HG02763 (cell line): ENCODE measurements at regions not wholly inside any gene's neighbourhood (a gene's known extent, or its start where the extent isn't known, plus 50 kb on each side); places are given as distances from the start of the nearest gene placed in this dataset.

Experiments used
- ATAC-seq: cut with Tn5 transposase; IDR thresholded peaks from one replicate; pipeline ENCODE4 v1.9.1; 2021; ENCODE audit warnings: mild to moderate bottlenecking, moderate library complexity; ENCODE audit not compliant: unreplicated experiment

DNA sequence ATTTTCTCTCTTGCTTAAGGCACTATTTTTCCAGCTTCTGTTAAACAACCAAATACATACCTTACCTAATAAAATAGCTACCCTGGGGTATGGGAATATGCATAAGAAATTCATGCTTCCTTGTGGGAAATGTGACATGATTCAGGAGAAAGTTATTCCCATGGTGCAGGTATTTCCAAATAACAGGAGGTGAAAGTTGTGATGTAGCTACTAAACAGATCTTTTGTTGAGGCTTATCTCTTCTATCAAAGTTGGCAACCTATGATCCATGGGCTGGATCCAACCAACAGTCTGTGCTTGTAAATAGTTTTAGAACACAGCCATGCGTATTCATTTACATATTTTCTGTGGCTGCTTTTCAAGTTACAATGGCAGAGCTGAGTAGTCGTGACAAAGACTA, 177.8 kb upstream of the NBEA start:
- no peak for ATAC-seq

DNA sequence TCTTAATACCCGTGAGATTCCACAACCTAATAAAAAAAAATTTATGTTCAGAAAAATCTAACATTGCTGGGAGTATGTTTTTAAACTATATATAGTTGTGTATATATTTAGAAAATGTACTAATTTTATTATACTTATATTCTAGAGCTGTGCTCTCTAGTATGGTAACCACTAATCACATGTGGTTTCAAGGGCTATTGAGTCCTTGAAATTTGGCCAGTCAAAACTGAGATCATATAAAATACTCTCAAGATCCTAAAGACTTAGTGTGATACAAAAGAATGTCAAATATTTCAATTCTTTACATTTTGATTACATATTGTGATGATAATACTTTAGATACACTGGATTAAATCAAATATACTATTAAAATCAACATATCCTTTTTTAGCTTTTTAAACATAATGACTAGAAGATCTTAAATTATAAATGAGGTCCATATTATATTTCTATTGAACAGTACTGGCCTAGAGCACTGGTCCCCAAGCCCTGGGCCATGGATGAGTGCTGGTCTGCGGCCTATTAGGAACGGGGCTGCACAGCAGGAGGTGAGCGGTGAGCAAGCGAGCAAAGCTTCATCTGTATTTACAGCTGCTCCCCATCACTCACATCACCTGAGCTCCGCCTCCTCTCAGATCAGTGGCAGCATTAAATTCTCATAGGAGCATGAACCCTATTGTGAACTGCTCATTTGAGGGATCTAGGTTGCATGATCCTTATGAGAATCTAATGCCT, 176.5 kb upstream of the NBEA start:
- ATAC-seq = no peak

DNA sequence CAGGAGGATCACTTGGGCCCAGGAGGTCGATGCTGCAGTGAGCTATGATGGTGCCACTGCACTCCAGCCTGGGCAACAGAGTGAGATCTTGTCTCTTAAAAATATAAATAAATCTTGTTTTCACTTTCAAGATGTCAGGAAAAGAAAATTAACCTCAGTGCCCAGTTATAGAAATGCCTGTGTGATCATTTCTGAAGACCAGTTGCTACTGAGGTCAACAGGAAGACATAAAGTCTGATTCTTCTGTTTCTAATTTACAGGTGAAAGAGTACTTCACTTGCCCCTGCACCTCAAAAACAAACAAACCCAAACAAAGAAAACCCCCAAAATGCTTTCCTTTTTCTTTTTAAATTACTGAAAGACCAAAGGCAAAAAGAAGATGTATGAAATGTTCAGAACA, 174.3 kb upstream of the NBEA start:
- ATAC-seq = no peak

DNA sequence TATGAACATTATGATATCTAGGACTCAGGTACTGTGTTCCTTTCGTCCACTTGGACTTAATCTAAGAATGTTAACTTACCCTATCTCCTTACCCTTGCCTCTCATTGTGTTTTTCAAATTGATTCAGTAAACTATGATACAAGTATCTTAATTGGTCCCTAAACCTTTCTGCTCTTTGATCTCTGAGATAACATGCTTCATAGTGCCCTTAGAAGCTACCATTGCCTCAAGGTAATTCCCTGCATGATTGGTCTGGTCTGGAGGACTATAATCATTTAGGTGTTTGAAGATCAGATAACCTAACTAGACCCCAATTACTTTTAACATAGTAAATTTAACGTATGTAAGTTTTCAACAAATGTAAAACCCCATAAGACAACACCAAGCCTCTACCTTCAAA, 169.9 kb upstream of the NBEA start:
- no peak for ATAC-seq

DNA sequence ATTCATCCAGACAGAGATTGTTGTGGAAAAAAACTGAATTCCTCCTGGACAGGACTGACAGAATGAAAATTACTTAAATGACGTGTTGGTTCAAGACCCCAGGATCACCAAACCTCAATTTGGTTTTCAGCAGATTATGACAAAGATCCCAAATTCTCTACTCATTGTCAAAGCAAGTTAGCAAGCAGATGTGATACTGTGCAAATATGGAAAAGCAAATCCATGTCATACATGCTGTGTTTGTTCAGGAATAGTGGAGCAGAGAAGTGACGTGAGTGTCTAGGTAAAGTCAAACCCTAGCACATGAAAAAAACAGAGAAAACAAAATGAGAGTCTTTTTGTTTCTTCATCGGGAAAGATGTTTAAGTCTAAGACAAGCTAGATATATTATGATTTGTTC, 169.2 kb upstream of the NBEA start:
- no peak for ATAC-seq

DNA sequence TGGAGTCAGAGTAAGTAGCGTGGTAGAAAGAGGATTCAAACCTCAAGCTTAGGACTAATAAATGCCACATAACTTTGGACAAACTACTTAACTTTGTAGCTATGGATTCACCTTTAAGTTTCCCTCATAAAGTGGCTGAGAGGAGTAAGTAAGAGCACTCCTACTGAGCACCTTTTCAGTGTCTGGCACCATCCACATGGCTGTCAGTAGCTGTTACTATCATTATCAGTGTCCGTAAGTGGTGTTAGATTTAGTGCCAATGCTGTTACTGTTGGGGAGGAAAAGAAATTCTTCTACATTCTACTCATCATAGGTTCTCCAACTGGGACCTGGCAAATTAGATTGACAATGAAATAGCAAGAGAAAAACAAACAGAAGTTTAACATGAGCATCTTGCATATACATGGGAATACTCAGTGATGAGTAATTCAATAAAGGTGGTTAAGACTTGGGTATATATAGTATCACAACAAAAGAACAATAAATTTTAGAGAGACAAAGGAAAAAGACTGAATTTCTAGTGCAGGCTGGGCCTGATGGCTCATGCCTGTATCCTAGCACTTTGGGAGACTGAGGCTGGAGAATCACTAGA, 165.6 kb upstream of the NBEA start:
- ATAC-seq = no peak

DNA sequence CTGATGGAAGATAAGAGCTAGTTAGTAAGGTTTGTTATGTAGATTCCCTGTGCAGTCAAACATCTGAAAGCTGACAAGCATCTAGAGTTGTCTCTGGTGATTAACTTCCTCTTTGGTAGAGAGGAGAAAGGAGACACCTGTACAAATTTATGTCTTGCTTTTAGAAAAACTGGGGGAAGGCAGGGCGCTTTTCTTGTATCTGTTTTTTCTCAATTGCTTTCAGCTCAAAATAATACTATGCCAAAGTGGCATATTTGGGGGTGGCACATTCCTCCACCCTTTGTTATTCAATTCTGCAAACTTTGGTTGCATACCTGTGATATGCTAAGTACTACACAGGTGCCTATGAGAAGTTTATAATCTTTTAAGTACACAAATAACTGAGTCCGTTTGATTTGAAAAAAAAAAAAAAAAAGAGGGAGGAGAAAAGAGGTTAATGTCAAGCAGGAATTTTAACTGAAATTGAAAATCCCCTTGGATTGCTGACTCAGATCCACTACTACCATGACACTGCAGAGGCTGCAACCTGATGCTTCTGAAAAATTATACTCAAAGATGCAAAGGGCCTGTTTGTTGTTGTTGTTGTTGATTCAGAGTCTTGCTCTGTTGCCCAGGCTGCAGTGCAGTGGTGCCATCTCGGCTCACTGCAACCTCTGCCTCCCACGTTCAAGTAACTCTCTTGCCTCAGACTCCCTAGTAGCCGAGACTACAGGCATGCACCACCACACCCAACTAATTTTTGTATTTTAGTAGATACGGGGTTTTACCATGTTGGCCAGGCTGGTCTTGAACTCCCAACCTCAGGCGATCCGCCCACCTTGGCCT, 164.8 kb upstream of the NBEA start:
- ATAC-seq = no peak

DNA sequence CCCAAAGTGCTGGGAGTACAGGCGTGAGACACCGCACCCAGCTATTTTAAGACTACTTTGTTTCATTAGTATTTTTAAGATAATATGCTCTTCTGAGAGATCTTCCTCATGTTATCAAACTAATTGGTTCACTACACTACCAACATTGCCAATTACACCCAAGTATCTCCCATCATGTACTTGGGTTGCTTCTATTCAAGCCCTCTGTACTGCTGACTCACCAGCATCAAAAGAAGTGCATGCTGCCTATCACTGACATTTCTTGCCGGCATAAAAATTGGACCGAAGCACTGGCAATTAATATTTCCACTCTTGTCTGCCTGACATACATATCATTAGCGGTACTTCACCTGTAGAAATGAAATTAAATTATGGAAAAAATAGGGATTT, 164.2 kb upstream of the NBEA start:
- no peak for ATAC-seq

DNA sequence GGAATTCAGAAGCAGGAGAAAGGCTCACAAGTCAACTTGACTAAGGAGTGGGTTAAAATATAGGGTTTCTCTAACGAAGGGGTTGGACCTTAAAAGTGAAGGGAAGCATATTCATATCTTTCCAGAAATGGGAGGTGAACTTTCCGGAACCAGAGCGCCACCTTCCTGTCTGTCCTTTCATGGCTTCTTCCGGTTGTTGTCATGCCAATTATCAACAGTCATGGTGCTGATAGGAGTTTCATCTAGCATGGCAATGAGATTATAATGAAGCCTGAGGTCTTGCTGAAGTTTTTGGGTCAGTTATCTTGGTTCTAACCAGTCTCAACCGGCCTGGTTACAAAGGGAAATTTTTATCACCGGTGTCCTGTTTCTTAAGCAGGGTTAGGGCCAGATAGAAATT, 162.9 kb upstream of the NBEA start:
- ATAC-seq = no peak

DNA sequence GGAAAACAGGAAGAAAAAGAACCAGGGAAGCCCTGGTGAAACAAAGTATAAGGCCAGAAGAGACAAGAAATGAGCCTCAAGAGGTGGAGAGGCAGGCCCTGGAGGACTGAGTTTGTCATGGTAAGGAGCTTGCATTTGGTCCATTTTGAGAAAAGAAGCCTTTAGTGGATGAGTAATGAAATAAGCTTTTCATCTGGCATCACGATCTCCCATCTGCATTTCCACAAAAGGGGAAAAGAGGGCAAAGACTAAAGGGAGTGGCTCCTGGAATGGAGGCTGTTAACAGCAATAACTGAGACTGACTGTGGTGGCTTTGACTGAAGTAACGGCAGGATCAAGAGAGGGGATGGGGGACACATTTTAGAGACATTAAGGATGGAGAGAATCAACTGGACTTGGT, 148.8 kb upstream of the NBEA start:
- ATAC-seq = no peak

DNA sequence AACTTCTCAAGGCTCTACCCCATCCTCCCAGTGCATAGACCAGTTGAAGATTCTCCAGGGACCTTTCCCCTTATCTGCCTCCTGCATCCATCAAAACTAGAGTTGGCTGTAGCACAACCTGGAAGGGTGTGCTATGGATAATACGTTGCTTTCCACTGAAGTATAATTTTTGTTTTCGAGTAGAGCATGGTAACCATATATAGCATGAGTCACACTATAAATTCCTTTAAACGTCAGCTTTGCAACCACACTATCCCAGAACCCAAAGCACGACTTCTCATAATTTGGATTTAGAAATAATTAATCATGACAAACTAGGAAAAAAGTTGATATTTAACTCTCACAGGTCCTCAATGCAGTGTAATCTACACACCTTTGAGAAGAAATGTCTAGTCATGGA, 138.3 kb upstream of the NBEA start:
- no peak for ATAC-seq

DNA sequence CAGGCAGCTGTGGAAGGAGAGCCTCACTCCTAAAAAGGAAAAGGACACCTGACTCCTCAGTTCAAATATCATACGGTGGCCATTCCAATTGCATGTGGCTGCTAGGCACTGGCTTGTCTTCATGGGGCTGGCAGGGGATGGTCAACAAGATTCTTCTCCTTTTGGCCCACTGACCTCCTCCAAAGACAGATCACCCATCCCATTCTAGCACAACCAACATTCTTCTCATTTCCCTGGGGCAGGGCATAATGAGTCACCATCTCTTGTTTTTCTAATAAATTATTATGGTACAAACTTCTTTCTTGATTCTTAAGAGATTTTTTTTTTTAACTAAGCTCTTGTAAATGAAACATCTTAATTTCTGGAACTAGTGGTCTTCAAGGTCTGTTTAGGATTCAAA, 136.7 kb upstream of the NBEA start:
- no peak for ATAC-seq

DNA sequence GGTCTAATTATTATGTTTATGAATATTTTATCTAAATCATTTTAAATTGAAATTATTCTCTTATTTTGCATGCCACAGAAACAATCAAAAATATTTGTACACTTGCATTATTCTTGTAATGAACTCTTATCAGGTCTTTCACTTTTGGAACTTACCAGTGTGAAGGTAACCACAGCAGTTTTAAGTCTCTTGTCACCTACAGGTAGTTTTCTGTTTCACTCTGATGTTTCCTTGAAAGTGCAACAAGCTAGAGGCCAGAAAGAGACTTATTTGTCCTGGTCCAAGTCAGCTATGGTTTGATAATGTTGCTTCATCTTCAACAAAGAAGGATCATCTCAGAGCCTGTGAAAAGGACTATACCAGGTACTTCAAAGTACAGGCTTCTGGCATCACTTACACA, 133.4 kb upstream of the NBEA start:
- ATAC-seq = no peak

DNA sequence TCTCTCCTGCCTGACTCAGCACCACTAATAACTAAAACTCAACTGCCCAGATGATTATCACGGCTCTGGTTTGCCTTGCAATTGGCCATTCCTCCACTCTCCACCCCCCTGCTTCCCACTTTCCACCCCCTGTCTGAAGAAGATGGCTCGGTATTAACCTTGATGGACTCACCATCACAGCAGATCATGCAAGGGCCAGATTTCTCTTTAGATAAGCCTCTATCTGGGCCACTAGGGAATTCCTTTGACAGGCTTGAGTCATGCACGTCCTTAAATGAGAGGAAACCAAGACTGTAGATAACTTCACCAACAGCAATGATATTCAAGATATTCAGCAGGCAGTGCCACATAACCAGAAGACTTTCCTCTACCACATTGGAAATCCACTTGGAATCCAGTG, 131.1 kb upstream of the NBEA start:
- ATAC-seq = no peak

DNA sequence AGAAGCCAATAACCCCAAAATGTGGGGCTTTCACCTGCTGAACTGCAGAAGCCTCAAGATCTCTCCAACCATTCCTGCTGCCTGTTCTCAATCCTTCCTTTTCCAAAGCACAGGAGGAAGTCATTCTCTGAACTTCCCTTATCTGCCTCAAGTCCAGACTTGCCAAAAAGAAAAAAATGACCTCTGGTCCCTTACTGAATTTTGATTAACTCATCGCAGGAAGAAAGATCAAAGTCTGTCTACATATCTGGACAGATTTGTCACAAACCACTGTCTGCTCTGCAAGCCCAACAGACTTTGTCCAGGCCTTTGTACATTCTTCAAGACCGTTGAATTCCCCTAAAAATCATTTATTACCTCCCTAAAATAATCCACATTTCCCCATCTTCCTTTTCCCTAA, 126.5 kb upstream of the NBEA start:
- no peak for ATAC-seq

DNA sequence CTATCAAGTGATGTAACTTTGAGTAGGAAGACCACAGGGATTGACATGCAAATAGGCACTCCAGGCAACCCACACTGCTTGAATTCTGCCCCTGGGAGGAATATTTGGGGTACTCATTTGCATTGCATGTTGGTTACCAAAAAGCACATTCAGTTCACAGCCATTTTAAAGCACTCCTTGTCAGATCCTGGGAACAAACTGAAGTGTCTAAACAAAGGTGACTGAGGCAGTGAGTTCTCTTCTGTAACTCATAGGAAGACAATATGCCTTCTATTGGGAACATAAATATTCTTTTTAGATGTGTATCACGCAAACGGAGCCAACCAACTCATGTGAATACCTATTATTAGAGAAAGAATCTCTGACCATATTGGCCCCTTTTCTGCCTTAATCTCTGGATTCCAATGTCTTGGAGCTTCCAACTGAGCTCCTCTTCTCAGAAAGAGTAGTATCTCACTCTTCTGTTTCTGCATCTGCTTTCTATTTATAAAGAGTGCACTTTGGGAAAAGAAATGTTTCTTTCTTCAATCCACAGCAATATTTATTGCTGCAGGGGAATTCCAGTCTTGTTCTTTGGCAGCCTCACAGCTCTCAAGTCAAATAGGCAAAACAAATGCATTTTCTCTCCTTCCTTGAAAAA, 125.7 kb upstream of the NBEA start:
- no peak for ATAC-seq

DNA sequence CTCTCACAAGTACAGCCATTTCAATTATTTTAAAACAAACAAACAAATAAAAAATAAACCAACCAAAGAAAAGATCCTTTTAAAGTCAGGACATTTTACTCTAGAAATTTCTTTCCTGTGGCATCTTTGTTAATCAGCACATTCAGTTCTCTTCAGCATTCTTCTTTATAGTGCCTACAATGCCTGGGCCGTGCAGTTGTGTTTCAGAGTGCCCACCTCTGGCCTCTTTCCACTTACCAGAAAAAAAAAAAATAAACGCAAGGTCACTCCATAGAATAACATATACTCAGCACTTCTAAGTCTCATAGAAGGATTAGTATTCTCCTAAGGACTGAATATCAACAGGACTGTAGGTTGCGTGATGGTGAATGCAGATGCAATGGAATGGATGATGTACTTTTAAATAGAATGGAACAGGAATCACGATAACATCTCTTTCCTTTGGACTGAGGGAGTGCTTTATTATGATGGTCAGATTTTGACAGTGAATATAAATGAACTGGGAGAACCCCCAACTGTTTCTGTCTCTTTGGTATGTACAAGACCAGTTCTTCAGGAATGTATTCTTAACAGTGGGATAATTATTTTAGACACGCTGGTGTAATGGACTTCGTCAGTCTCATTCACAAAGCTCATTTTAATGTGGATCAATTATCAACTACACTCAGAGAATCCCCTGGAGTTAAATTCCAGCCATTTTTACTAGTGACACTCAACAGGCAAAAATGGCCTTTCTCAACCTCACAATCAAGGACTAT, 125.0 kb upstream of the NBEA start:
- ATAC-seq = no peak

DNA sequence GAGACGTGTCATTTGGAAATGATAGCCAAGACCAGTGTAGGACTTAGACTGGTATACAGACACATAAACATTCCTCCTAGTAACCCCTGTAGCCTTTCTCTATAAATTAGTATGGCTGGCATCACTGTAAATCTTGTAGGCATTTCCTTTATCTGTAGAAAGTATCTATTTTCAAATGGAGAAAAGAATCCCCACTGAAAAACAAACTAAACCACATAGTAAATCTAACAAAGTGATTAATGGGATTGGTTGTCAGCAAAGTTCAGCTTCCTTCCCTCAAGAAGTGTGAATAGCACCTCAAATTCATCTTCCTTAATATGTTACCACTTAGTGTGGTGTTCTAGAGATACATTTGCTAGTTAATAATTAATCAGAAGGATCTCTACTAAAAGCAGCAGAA, 119.4 kb upstream of the NBEA start:
- no peak for ATAC-seq

DNA sequence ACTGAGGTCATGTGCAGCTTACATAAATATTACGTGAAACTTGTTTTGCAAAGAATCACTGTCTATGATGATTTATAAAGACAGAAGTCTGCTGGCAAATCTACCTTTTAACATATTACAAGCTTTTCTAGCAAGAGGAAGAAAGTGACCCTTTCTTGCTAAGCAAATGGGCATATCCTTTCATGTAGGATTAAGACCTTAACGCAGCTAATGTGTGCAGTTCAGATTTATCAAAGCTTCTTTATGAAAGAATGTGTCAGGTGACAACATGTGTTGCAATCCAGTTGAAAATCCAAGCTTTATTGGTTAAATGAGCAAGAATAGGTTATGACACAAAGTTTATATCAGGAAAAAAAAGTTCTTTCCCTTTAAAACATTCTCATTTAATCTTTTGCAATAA, 115.6 kb upstream of the NBEA start:
- ATAC-seq = no peak

DNA sequence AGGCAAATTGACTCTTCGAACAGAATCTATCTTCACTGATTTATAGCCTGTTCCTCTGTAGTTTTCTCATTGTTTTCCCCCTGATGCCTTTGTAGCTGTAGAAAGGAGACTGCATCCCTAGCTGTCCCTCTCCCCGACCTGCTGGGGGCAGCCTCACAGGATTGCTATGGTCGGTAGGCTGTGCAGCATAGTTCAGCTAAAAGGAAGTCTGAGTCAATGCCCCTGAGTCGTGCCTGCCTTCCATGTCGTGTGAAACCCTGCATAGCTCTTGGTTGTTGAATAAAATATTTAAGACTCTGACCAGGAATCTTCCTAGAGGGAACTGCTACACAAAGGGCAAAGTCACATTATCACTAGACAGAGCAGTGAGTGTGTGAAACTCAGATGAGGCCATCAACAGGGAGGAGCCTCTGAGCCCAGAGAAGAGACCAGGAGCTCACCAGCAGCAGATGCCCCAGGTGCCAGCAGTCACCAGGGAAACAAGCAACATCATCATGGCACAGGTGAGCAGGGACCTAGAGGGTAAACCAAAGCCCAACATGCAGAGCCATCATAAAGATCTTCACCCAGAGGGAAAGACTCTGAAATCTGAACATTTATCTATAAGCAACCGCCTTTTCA, 108.4 kb upstream of the NBEA start:
- ATAC-seq = no peak

DNA sequence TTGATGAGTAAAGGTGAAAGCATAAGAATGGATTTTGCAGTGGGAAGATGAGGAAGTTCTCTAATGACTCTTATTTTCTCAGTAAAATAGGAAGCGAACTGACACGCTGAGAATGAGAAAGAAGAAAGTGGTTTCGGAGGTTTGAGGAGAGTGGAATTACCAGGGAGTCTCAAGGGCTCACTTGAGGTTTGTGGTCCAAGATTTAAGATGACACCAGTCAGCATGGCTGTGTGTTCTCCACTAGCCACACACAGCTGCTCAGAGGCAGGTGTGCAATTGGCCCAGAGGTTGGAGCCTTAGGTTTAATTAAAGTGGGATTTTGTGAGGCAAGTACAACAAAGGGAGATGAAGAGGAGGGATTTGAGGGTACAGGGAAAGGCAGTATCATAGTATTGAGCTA, 99.6 kb upstream of the NBEA start:
- ATAC-seq = no peak
